ENCODE measurements at regions not wholly inside any gene's neighbourhood (a gene's known extent, or its start where the extent isn't known, plus 50 kb on each side); places are given as distances from the start of the nearest gene placed in this dataset.

DNA sequence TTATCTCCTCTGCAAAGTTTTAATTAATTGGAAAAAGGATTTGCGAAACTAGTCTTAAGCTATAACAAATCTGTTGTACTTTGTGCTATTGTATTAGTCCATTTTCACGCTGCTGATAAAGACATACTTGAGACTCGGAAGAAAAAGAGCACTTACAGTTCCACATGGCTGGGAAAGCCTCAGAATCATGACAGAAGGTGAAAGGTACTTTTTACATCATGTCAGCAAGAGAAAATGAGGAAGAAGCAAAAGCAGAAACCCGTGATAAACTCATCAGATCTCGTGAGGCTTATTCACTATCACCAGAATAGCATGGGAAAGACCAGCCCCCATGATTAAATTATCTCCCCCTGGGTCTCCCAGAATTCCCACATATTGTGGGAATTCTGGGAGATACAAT, 118.1 kb upstream of the PRKD1 start:
- H3K36me3 Mint-ChIP-seq (ENCODE audit: low read depth), result no peaks in the 10 kb centered on the region
- no peak for DNase-seq
- H3K27ac Mint-ChIP-seq, result no peak overlapping the region
- no peak overlapping the region for H3K4me3 Mint-ChIP-seq
- TF ChIP-seq, protein P1, sequence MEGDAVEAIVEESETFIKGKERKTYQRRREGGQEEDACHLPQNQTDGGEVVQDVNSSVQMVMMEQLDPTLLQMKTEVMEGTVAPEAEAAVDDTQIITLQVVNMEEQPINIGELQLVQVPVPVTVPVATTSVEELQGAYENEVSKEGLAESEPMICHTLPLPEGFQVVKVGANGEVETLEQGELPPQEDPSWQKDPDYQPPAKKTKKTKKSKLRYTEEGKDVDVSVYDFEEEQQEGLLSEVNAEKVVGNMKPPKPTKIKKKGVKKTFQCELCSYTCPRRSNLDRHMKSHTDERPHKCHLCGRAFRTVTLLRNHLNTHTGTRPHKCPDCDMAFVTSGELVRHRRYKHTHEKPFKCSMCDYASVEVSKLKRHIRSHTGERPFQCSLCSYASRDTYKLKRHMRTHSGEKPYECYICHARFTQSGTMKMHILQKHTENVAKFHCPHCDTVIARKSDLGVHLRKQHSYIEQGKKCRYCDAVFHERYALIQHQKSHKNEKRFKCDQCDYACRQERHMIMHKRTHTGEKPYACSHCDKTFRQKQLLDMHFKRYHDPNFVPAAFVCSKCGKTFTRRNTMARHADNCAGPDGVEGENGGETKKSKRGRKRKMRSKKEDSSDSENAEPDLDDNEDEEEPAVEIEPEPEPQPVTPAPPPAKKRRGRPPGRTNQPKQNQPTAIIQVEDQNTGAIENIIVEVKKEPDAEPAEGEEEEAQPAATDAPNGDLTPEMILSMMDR (IDR thresholded peaks at IDR 0.05), result no peak
- no peaks in the 10 kb centered on the region; the same call in none of the 2 replicates for H3K27me3 Mint-ChIP-seq (ENCODE audit: insufficient read depth)
- H3K4me1 Mint-ChIP-seq (ENCODE audit: low read depth), result no peaks in the 10 kb centered on the region
- H3K9me3 Mint-ChIP-seq, result no peaks in the 10 kb centered on the region

DNA sequence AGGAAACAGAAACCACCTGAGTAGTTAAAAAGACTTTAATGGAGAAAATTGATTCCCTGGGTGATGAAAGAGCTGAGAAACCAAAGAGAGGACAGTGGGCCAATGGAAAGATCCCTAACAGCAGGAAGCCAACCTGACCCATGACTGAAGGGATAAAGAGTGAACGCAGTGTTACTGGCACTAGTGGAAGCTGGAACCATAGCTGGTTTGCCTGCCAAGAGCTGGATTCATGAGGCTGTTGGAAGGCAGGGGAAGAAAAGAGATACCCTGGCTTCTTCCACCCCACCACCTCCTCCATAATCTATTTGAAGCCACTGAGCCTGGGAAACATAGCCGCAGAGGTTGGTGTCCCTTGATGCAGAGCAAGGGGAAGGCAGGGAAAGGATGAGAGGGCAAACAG, 125.5 kb upstream of the PRKD1 start:
- Mint-ChIP-seq H3K36me3 (ENCODE audit: low read depth) (no peaks in the 10 kb centered on the region), H3K4me1 (ENCODE audit: low read depth) (no peaks in the 10 kb centered on the region), H3K9me3 (no peaks in the 10 kb centered on the region), H3K4me3 (no peak overlapping the region), H3K27ac (no peak overlapping the region), H3K27me3 (ENCODE audit: insufficient read depth) (no peaks in the 10 kb centered on the region; the same call in 1 of the 2 replicates)
- no peak for DNase-seq
- TF ChIP-seq, protein P1 (IDR thresholded peaks at IDR 0.05), result no peak

GRCh38 chr14:30054201-30054600, 126.6 kb upstream of the PRKD1 start:
- no peaks in the 10 kb centered on the region; the same call in 1 of the 2 replicates for H3K27me3 Mint-ChIP-seq (ENCODE audit: insufficient read depth)
- H3K36me3 Mint-ChIP-seq (ENCODE audit: low read depth), result no peaks in the 10 kb centered on the region
- TF ChIP-seq, protein P1 (IDR thresholded peaks at IDR 0.05), result no peak
- no peak overlapping the region for H3K4me3 Mint-ChIP-seq
- H3K4me1 Mint-ChIP-seq (ENCODE audit: low read depth), result peaks cover 7% of the 10 kb centered on the region; the same call in 1 of the 2 replicates
- no peak overlapping the region for H3K27ac Mint-ChIP-seq
- H3K9me3 Mint-ChIP-seq, result no peaks in the 10 kb centered on the region
- DNase-seq, result no peak

- no peaks in the 10 kb centered on the region; the same call in none of the 2 replicates for H3K27me3 Mint-ChIP-seq (ENCODE audit: insufficient read depth)
- no peak for DNase-seq
- peaks cover 7% of the 10 kb centered on the region; the same call in 1 of the 2 replicates for H3K4me1 Mint-ChIP-seq (ENCODE audit: low read depth)
- H3K27ac Mint-ChIP-seq, result no peak overlapping the region
- no peak overlapping the region for H3K4me3 Mint-ChIP-seq
- no peaks in the 10 kb centered on the region for H3K9me3 Mint-ChIP-seq
- no peaks in the 10 kb centered on the region for H3K36me3 Mint-ChIP-seq (ENCODE audit: low read depth)
- TF ChIP-seq, protein P1 (IDR thresholded peaks at IDR 0.05), result no peak
Observed at GRCh38 chr14:30058401-30058800, 130.8 kb upstream of the PRKD1 start.

DNA sequence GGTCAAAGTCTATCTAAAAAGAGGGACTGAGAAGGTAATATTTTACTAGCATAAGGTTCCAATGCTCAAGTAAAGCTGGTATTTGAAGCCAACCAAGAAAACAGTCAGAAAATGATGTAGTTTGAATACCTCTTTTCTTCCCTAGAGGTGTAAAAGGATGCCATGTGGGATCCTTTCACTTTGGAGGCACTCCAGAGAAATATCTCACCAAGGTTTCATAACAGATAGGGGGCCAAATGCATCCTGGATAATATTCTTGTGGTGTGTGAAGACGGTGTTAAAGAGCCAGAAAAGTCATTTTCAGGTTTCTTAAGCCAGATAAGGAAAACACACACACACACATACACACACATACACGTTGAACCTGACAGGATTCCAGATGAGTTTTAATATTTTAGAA, 136.1 kb upstream of the PRKD1 start:
- H3K36me3 Mint-ChIP-seq (ENCODE audit: low read depth), result no peaks in the 10 kb centered on the region
- peaks cover 5% of the 10 kb centered on the region; the same call in 1 of the 2 replicates for H3K27me3 Mint-ChIP-seq (ENCODE audit: insufficient read depth)
- H3K4me1 Mint-ChIP-seq (ENCODE audit: low read depth), result peaks cover 1% of the 10 kb centered on the region; the same call in 1 of the 2 replicates
- no peaks in the 10 kb centered on the region for H3K9me3 Mint-ChIP-seq
- no peak overlapping the region for H3K27ac Mint-ChIP-seq
- no peak for DNase-seq
- TF ChIP-seq, protein P1 (IDR thresholded peaks at IDR 0.05), result no peak
- H3K4me3 Mint-ChIP-seq, result no peak overlapping the region

DNA sequence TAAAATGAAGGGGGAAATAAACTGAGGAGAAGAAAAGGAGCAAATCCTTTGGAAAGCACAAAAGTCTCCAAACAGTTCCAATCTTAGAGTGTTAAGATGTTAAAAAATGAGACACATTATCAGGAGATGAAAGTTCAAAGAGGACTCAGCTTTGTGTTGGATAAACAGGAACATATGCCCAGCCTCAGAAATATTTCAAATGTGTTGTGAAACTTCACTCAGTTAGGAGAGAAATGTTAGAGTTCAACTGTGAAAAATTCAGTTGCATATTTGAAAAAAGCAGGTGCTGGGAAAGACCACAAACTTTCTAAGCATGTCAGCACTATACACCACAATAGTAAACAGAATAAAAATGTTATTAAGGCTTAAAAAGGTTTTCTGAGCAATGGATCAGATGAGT, 136.8 kb upstream of the PRKD1 start:
- TF ChIP-seq, protein P1 (IDR thresholded peaks at IDR 0.05), result no peak
- Mint-ChIP-seq H3K4me1 (ENCODE audit: low read depth) (no peaks in the 10 kb centered on the region; the same call in 1 of the 2 replicates), H3K27ac (no peak overlapping the region), H3K36me3 (ENCODE audit: low read depth) (no peaks in the 10 kb centered on the region), H3K27me3 (ENCODE audit: insufficient read depth) (peaks cover 5% of the 10 kb centered on the region; the same call in 1 of the 2 replicates), H3K9me3 (no peaks in the 10 kb centered on the region), H3K4me3 (no peak overlapping the region)
- DNase-seq, result no peak

Data from HFFc6 (cell line).